Trophoblast cell (in vitro differentiated cells and primary cell): ENCODE measurements at regions not wholly inside any gene's neighbourhood (a gene's known extent, or its start where the extent isn't known, plus 50 kb on each side); places are given as distances from the start of the nearest gene placed in this dataset.

Source experiments
- DNase-seq, 2 donors: peaks; one replicate each; pipeline ENCODE4 v3.0.0-alpha.2; 2016
- H2AFZ ChIP-seq: 2 replicates; pipeline ENCODE4 v1.6.1; 2013; ENCODE audit warnings: low read length, moderate library complexity, mild to moderate bottlenecking; ENCODE audit not compliant: insufficient read depth, poor library complexity
- H2AK5ac ChIP-seq: 2 replicates; pipeline ENCODE4 v1.6.1; 2013; ENCODE audit warnings: mild to moderate bottlenecking, low read length
- H2BK120ac ChIP-seq: 2 replicates; pipeline ENCODE4 v1.6.1; 2013; ENCODE audit warnings: low read length, mild to moderate bottlenecking, moderate library complexity; ENCODE audit not compliant: insufficient read depth, poor library complexity
- H2BK12ac ChIP-seq: 2 replicates; pipeline ENCODE4 v1.6.1; 2013; ENCODE audit warnings: mild to moderate bottlenecking, low read length, moderate library complexity
- H2BK5ac ChIP-seq: 2 replicates; pipeline ENCODE4 v1.6.1; 2013; ENCODE audit warnings: low read length, low read depth, moderate library complexity, mild to moderate bottlenecking; ENCODE audit not compliant: poor library complexity
- H3K14ac ChIP-seq: 2 replicates; pipeline ENCODE4 v1.6.1; 2013; ENCODE audit warnings: mild to moderate bottlenecking, low read length
- H3K18ac ChIP-seq: 2 replicates; pipeline ENCODE4 v1.6.1; 2013; ENCODE audit warnings: mild to moderate bottlenecking, low read length
- H3K23ac ChIP-seq: 2 replicates; pipeline ENCODE4 v1.6.1; 2013; ENCODE audit warnings: low read length
- H3K27ac ChIP-seq: 2 replicates; pipeline ENCODE4 v1.5.1; 2013; ENCODE audit warnings: low read depth, mild to moderate bottlenecking, inconsistent platforms, low read length, moderate library complexity
- H3K27me3 ChIP-seq: 2 replicates; pipeline ENCODE4 v1.6.1; 2013; ENCODE audit warnings: inconsistent platforms, mild to moderate bottlenecking, low read length, moderate library complexity; ENCODE audit not compliant: insufficient read depth
- H3K36me3 ChIP-seq, 2 experiments: 1 replicate in 1 of 2; 2 replicates in 1 of 2; pipeline ENCODE4 v1.6.1; 2013; ENCODE audit warnings: low read length in 2 of 2, mild to moderate bottlenecking in 2 of 2, moderate library complexity in 1 of 2; ENCODE audit not compliant: insufficient read depth in 2 of 2, control insufficient read depth in 1 of 2
- H3K4ac ChIP-seq: 2 replicates; pipeline ENCODE4 v1.6.1; 2013; ENCODE audit warnings: low read depth, mild to moderate bottlenecking, low read length, moderate library complexity
- H3K4me1 ChIP-seq, 2 experiments: 1 replicate in 1 of 2; 2 replicates in 1 of 2; pipeline ENCODE4 v1.6.1; 2013; ENCODE audit warnings: low read length in 2 of 2, mild to moderate bottlenecking in 2 of 2, moderate library complexity in 1 of 2; ENCODE audit not compliant: insufficient read depth in 2 of 2, control insufficient read depth in 1 of 2
- H3K4me2 ChIP-seq: 2 replicates; pipeline ENCODE4 v1.6.1; 2013; ENCODE audit warnings: inconsistent platforms, mild to moderate bottlenecking, low read length, moderate library complexity
- H3K4me3 ChIP-seq: 2 replicates; pipeline ENCODE4 v1.5.1; 2013; ENCODE audit warnings: mild to moderate bottlenecking, low read depth, low read length, inconsistent platforms
- H3K79me1 ChIP-seq: one replicate; pipeline ENCODE4 v1.6.1; 2013; ENCODE audit warnings: low read length
- H3K79me2 ChIP-seq: 2 replicates; pipeline ENCODE4 v1.6.1; 2013; ENCODE audit warnings: low read length, mild to moderate bottlenecking; ENCODE audit not compliant: control insufficient read depth, insufficient read depth, poor library complexity
- H3K9ac ChIP-seq: 2 replicates; pipeline ENCODE4 v1.6.1; 2013; ENCODE audit warnings: mild to moderate bottlenecking, low read length
- H3K9me3 ChIP-seq: 2 replicates; pipeline ENCODE4 v1.6.1; 2013; ENCODE audit warnings: low read depth, mild to moderate bottlenecking, control low read depth, inconsistent platforms, low read length; ENCODE audit not compliant: insufficient read depth
- H4K12ac ChIP-seq: 2 replicates; pipeline ENCODE4 v1.6.1; 2013; ENCODE audit warnings: low read depth, mild to moderate bottlenecking, low read length, moderate library complexity
- H4K8ac ChIP-seq: 2 replicates; pipeline ENCODE4 v1.6.1; 2013; ENCODE audit warnings: low read depth, mild to moderate bottlenecking, low read length, moderate library complexity
- H4K91ac ChIP-seq: one replicate; pipeline ENCODE4 v1.6.1; 2013; ENCODE audit warnings: low read depth, mild to moderate bottlenecking, low read length, moderate library complexity
- WGBS: extraction: QIAGEN DNeasy Blood & Tissue Kit; methylation state at CpG from one replicate; pipeline ENCODE4 v1.1.7; 2013; ENCODE audit warnings: missing lambda C conversion rate; ENCODE audit not compliant: insufficient read length, insufficient coverage; ENCODE audit errors: extremely low coverage; 5-methylcytosine and 5-hydroxymethylcytosine counted together

DNA sequence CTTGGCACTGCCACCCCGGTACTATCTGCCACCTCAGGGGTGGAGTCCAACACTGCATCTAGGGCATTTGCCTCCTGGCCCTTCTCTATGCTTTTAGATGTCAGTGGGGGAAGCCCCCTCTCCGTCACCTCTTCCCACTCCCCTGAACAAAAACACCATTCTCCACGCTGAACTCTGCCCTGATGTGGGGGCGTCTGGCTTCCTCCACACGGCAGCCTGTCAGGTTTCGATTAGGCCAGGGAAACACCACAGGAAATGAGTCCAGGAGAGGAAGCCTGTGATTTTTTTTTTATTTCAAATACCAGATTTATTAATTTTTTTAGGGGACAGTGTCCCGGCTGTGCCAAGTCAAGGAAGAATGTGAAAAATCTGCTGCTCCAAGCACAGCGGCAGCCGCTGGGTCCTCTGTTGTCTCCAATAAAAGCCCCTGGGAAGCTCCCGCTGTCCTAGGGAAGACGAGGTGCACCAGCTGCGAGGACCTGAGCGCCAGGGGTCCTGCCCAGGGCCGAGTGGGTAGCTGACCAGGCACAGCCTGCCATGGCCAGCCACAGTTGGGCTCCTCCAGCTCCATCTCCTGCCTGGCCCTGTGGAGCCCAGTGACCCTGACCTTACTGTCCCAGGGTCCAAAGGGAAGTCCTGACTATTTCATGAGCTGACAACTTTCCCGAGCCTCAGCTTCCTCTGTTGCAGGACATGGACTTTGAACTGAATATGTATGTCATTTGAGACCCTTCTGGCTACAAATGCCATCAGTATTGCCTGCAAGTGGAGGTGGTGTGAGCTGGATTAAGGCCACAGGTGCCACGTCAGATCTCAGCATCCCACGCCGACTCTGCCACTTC is 336.7 kb downstream of the FOXL1 start:
- Histone ChIP-seq H2BK12ac (no peak overlapping the region), H4K91ac (no peak overlapping the region), H3K23ac (no peak overlapping the region), H3K18ac (no peak overlapping the region), H3K9me3 (peaks cover 1% of the 10 kb centered on the region), H3K14ac (no peak overlapping the region), H3K9ac (no peak overlapping the region), H3K27ac (no peak overlapping the region), H2AFZ (no peak overlapping the region), H2AK5ac (no peak overlapping the region), H3K36me3 (no peaks in the 10 kb centered on the region), H3K4me1 (no peaks in the 10 kb centered on the region), H3K79me1 (no peaks in the 10 kb centered on the region), H3K4me2 (no peak overlapping the region), H2BK5ac (no peak overlapping the region), H3K27me3 (no peaks in the 10 kb centered on the region), H3K79me2 (no peaks in the 10 kb centered on the region), H4K8ac (no peak overlapping the region), H2BK120ac (no peak overlapping the region), H4K12ac (no peak overlapping the region), H3K4ac (no peak overlapping the region), H3K4me3 (no peak overlapping the region)
- WGBS = no CpG with 5 or more reads among the region's 18 CpGs
- DNase-seq = no peak

- Histone ChIP-seq H3K9ac (no peak overlapping the region), H4K8ac (no peak overlapping the region), H4K12ac (no peak overlapping the region), H3K79me1 (no peaks in the 10 kb centered on the region), H3K4me1 (no peaks in the 10 kb centered on the region), H2BK120ac (no peak overlapping the region), H3K79me2 (no peaks in the 10 kb centered on the region), H3K4me2 (no peak overlapping the region), H2AFZ (no peak overlapping the region), H3K36me3 (no peaks in the 10 kb centered on the region), H3K4me3 (no peak overlapping the region), H2BK5ac (no peak overlapping the region), H4K91ac (no peak overlapping the region), H3K14ac (no peak overlapping the region), H3K9me3 (peaks cover 4% of the 10 kb centered on the region), H3K18ac (no peak overlapping the region), H2BK12ac (no peak overlapping the region), H3K27me3 (no peaks in the 10 kb centered on the region), H2AK5ac (no peak overlapping the region), H3K23ac (no peak overlapping the region), H3K27ac (no peak overlapping the region), H3K4ac (no peak overlapping the region)
- no CpG with 5 or more reads among the region's 45 CpGs for WGBS
- DNase-seq = no peak
Measured at GRCh38 chr16:86917471-86918365, 339.4 kb downstream of the FOXL1 start.

GRCh38 chr16:86918637-86919036 is 340.3 kb downstream of the FOXL1 start:
- Histone ChIP-seq H3K27me3 (no peaks in the 10 kb centered on the region), H3K4me2 (no peak overlapping the region)

GRCh38 chr16:86919078-86919477 is 340.7 kb downstream of the FOXL1 start:
- Histone ChIP-seq H3K4me3 (no peak overlapping the region), H3K23ac (no peak overlapping the region), H3K14ac (no peak overlapping the region), H2AK5ac (no peak overlapping the region), H3K79me2 (no peaks in the 10 kb centered on the region), H3K36me3 (no peaks in the 10 kb centered on the region), H3K9ac (no peak overlapping the region), H2AFZ (no peak overlapping the region), H2BK12ac (no peak overlapping the region), H3K27ac (no peak overlapping the region), H3K4me2 (no peak overlapping the region), H4K12ac (no peak overlapping the region), H2BK5ac (no peak overlapping the region), H3K79me1 (no peaks in the 10 kb centered on the region), H3K27me3 (no peaks in the 10 kb centered on the region), H4K91ac (no peak overlapping the region), H4K8ac (no peak overlapping the region), H3K4me1 (no peaks in the 10 kb centered on the region), H3K18ac (no peak overlapping the region), H3K9me3 (peaks cover 7% of the 10 kb centered on the region), H2BK120ac (no peak overlapping the region), H3K4ac (no peak overlapping the region)
- no CpG with 5 or more reads among the region's 12 CpGs for WGBS
- no peak for DNase-seq

More at GRCh38 chr16:86918637-86919036, 340.3 kb downstream of the FOXL1 start:
- no peaks in the 10 kb centered on the region for H3K79me1 ChIP-seq
- H3K14ac ChIP-seq = no peak overlapping the region
- H2BK5ac ChIP-seq = no peak overlapping the region
- WGBS = no CpG with 5 or more reads among the region's 9 CpGs
- no peak overlapping the region for H2BK12ac ChIP-seq
- no peak overlapping the region for H3K18ac ChIP-seq
- H3K9me3 ChIP-seq = peaks cover 4% of the 10 kb centered on the region
- H3K27ac ChIP-seq = no peak overlapping the region
- H3K9ac ChIP-seq = no peak overlapping the region
- no peak overlapping the region for H2AK5ac ChIP-seq
- no peak overlapping the region for H3K23ac ChIP-seq
- H4K8ac ChIP-seq = no peak overlapping the region
- no peak for DNase-seq
- no peak overlapping the region for H3K4me3 ChIP-seq
- no peaks in the 10 kb centered on the region for H3K36me3 ChIP-seq
- H4K12ac ChIP-seq = no peak overlapping the region
- no peak overlapping the region for H2BK120ac ChIP-seq
- H2AFZ ChIP-seq = no peak overlapping the region
- H4K91ac ChIP-seq = no peak overlapping the region
- H3K4me1 ChIP-seq = no peaks in the 10 kb centered on the region
- no peak overlapping the region for H3K4ac ChIP-seq
- H3K79me2 ChIP-seq = no peaks in the 10 kb centered on the region
